HG02642 (cell line): ENCODE measurements at regions not wholly inside any gene's neighbourhood (a gene's known extent, or its start where the extent isn't known, plus 50 kb on each side); places are given as distances from the start of the nearest gene placed in this dataset.

Source experiments
- ATAC-seq: cut with Tn5 transposase; IDR thresholded peaks from one replicate; pipeline ENCODE4 v1.9.1; 2021; ENCODE audit warnings: mild to moderate bottlenecking; ENCODE audit not compliant: unreplicated experiment, poor library complexity

GRCh38 chr5:34499001-34499734, 157.0 kb upstream of the RAI14 start:
- peak; percentile 95 for ATAC-seq

- ATAC-seq, result no peak
Measured at GRCh38 chr5:34500236-34500847, 155.8 kb upstream of the RAI14 start.

- ATAC-seq, result no peak
Measured at GRCh38 chr5:34501016-34501415, 155.1 kb upstream of the RAI14 start.

- ATAC-seq, result no peak
Measured at GRCh38 chr5:34501840-34502239, 154.3 kb upstream of the RAI14 start.

- no peak for ATAC-seq
Measured at GRCh38 chr5:34502581-34502980, 153.5 kb upstream of the RAI14 start.

- ATAC-seq, result no peak
Measured at GRCh38 chr5:34503379-34504253, 152.5 kb upstream of the RAI14 start.

- ATAC-seq, result no peak
Measured at GRCh38 chr5:34504967-34505366, 151.2 kb upstream of the RAI14 start.

GRCh38 chr5:34505731-34506130, 150.4 kb upstream of the RAI14 start:
- no peak for ATAC-seq

GRCh38 chr5:34507933-34508332, 148.2 kb upstream of the RAI14 start:
- ATAC-seq, result no peak

GRCh38 chr5:34509392-34509791, 146.7 kb upstream of the RAI14 start:
- ATAC-seq, result no peak

GRCh38 chr5:34510002-34510401, 146.1 kb upstream of the RAI14 start:
- no peak for ATAC-seq

GRCh38 chr5:34511063-34511462, 145.1 kb upstream of the RAI14 start:
- no peak for ATAC-seq

- no peak for ATAC-seq
Measured at GRCh38 chr5:34511481-34511880, 144.6 kb upstream of the RAI14 start.

- ATAC-seq, result no peak
Measured at GRCh38 chr5:34511915-34512314, 144.2 kb upstream of the RAI14 start.

GRCh38 chr5:34516166-34516565, 140.0 kb upstream of the RAI14 start:
- ATAC-seq, result no peak

- no peak for ATAC-seq
Measured at GRCh38 chr5:34516686-34517085, 139.4 kb upstream of the RAI14 start.

GRCh38 chr5:34517249-34517648, 138.9 kb upstream of the RAI14 start:
- no peak for ATAC-seq

GRCh38 chr5:34519489-34520220, 136.5 kb upstream of the RAI14 start:
- no peak for ATAC-seq

- no peak for ATAC-seq
Measured at GRCh38 chr5:34521628-34522290, 134.4 kb upstream of the RAI14 start.
